ENCODE measurements at regions not wholly inside any gene's neighbourhood (a gene's known extent, or its start where the extent isn't known, plus 50 kb on each side); places are given as distances from the start of the nearest gene placed in this dataset.

GRCh38 chr16:9415545-9415944 lies 324.1 kb downstream of the HAPSTR1 start:
- Histone ChIP-seq H3K27ac (ENCODE audit: insufficient read depth, low read length, poor library complexity, severe bottlenecking) (no peak overlapping the region), H3K27me3 (ENCODE audit: control insufficient read depth, insufficient read depth, low read length) (no peaks in the 10 kb centered on the region), H3K4me1 (ENCODE audit: control insufficient read depth, insufficient read depth, low read length, poor library complexity, severe bottlenecking) (no peaks in the 10 kb centered on the region), H3K4me3 (ENCODE audit: low read depth, low read length) (no peak overlapping the region), H3K9me3 (ENCODE audit: control insufficient read depth in 2 of 2, low read length in 2 of 2) (no peaks in the 10 kb centered on the region), H3K36me3 (ENCODE audit: control insufficient read depth, insufficient read depth, low read length) (no peaks in the 10 kb centered on the region)
- H3K4me3 Mint-ChIP-seq: no peak overlapping the region
- H3K36me3 Mint-ChIP-seq: no peaks in the 10 kb centered on the region
- H3K27ac Mint-ChIP-seq: no peak overlapping the region
- H3K9me3 Mint-ChIP-seq: peaks cover 0 to 13% (median 1%) of the 10 kb centered on the region in 7 donors
- no peaks in the 10 kb centered on the region for H3K27me3 Mint-ChIP-seq
- ATAC-seq (ENCODE audit: low read depth in 2 of 2) (no peak), DNase-seq (no peak)
- H3K4me1 Mint-ChIP-seq: no peaks in the 10 kb centered on the region

- Histone ChIP-seq H3K27ac (ENCODE audit: insufficient read depth, low read length, poor library complexity, severe bottlenecking) (no peak overlapping the region), H3K36me3 (ENCODE audit: control insufficient read depth, insufficient read depth, low read length) (no peaks in the 10 kb centered on the region), H3K27me3 (ENCODE audit: control insufficient read depth, insufficient read depth, low read length) (no peaks in the 10 kb centered on the region), H3K4me1 (ENCODE audit: control insufficient read depth, insufficient read depth, low read length, poor library complexity, severe bottlenecking) (no peaks in the 10 kb centered on the region), H3K9me3 (ENCODE audit: control insufficient read depth in 2 of 2, low read length in 2 of 2) (no peaks in the 10 kb centered on the region), H3K4me3 (ENCODE audit: low read depth, low read length) (no peak overlapping the region)
- no peaks in the 10 kb centered on the region for H3K4me1 Mint-ChIP-seq
- DNase-seq (no peak), ATAC-seq (ENCODE audit: low read depth in 2 of 2) (no peak)
- H3K9me3 Mint-ChIP-seq: peaks cover 0 to 15% (median 1%) of the 10 kb centered on the region in 7 donors
- H3K36me3 Mint-ChIP-seq: no peaks in the 10 kb centered on the region
- H3K4me3 Mint-ChIP-seq: no peak overlapping the region
- peaks cover 4% of the 10 kb centered on the region for H3K27me3 Mint-ChIP-seq
- no peak overlapping the region for H3K27ac Mint-ChIP-seq
Measured at GRCh38 chr16:9417898-9418297, 326.5 kb downstream of the HAPSTR1 start.

GRCh38 chr16:9419161-9419560 lies 327.7 kb downstream of the HAPSTR1 start:
- no peaks in the 10 kb centered on the region for H3K4me1 Mint-ChIP-seq
- no peaks in the 10 kb centered on the region for H3K27me3 ChIP-seq (ENCODE audit: control insufficient read depth, insufficient read depth, low read length)
- no peak for ATAC-seq (ENCODE audit: low read depth in 2 of 2)

GRCh38 chr16:9422762-9423513 lies 331.5 kb downstream of the HAPSTR1 start:
- H3K4me1 Mint-ChIP-seq: no peaks in the 10 kb centered on the region
- H3K9me3 ChIP-seq (ENCODE audit: control insufficient read depth in 2 of 2, low read length in 2 of 2): no peaks in the 10 kb centered on the region
- no peak overlapping the region for H3K27ac ChIP-seq (ENCODE audit: insufficient read depth, low read length, poor library complexity, severe bottlenecking)
- no peaks in the 10 kb centered on the region for H3K27me3 ChIP-seq (ENCODE audit: control insufficient read depth, insufficient read depth, low read length)
- H3K4me1 ChIP-seq (ENCODE audit: control insufficient read depth, insufficient read depth, low read length, poor library complexity, severe bottlenecking): no peaks in the 10 kb centered on the region
- H3K4me3 Mint-ChIP-seq: no peak overlapping the region
- H3K36me3 ChIP-seq (ENCODE audit: control insufficient read depth, insufficient read depth, low read length): no peaks in the 10 kb centered on the region
- DNase-seq (no peak), ATAC-seq (ENCODE audit: low read depth in 2 of 2) (no peak)
- peaks cover 4% of the 10 kb centered on the region for H3K27me3 Mint-ChIP-seq
- H3K4me3 ChIP-seq (ENCODE audit: low read depth, low read length): no peak overlapping the region
- H3K9me3 Mint-ChIP-seq: peaks cover 0 to 10% (median 1%) of the 10 kb centered on the region in 7 donors
- H3K36me3 Mint-ChIP-seq: no peaks in the 10 kb centered on the region
- no peak overlapping the region for H3K27ac Mint-ChIP-seq

More at GRCh38 chr16:9419161-9419560, 327.7 kb downstream of the HAPSTR1 start:
- peaks cover 0 to 15% (median 1%) of the 10 kb centered on the region in 7 donors for H3K9me3 Mint-ChIP-seq
- no peak overlapping the region for H3K4me3 ChIP-seq (ENCODE audit: low read depth, low read length)
- no peak overlapping the region for H3K27ac ChIP-seq (ENCODE audit: insufficient read depth, low read length, poor library complexity, severe bottlenecking)
- no peaks in the 10 kb centered on the region for H3K9me3 ChIP-seq (ENCODE audit: control insufficient read depth in 2 of 2, low read length in 2 of 2)
- DNase-seq: no peak
- H3K4me3 Mint-ChIP-seq: no peak overlapping the region
- peaks cover 4% of the 10 kb centered on the region for H3K27me3 Mint-ChIP-seq
- H3K27ac Mint-ChIP-seq: no peak overlapping the region
- H3K4me1 ChIP-seq (ENCODE audit: control insufficient read depth, insufficient read depth, low read length, poor library complexity, severe bottlenecking): no peaks in the 10 kb centered on the region
- no peaks in the 10 kb centered on the region for H3K36me3 Mint-ChIP-seq
- no peaks in the 10 kb centered on the region for H3K36me3 ChIP-seq (ENCODE audit: control insufficient read depth, insufficient read depth, low read length)

- H3K27ac ChIP-seq (ENCODE audit: insufficient read depth, low read length, poor library complexity, severe bottlenecking): no peak overlapping the region
- no peak for ATAC-seq (ENCODE audit: low read depth in 2 of 2)
- no peaks in the 10 kb centered on the region for H3K36me3 ChIP-seq (ENCODE audit: control insufficient read depth, insufficient read depth, low read length)
- Mint-ChIP-seq H3K36me3 (no peaks in the 10 kb centered on the region), H3K9me3 (peaks cover 0 to 8% (median 0%) of the 10 kb centered on the region in 7 donors), H3K4me1 (no peaks in the 10 kb centered on the region), H3K4me3 (no peak overlapping the region), H3K27me3 (peaks cover 4% of the 10 kb centered on the region), H3K27ac (no peak overlapping the region)
- H3K4me3 ChIP-seq (ENCODE audit: low read depth, low read length): no peak overlapping the region
- DNase-seq: no peak
- no peaks in the 10 kb centered on the region for H3K27me3 ChIP-seq (ENCODE audit: control insufficient read depth, insufficient read depth, low read length)
- no peaks in the 10 kb centered on the region for H3K4me1 ChIP-seq (ENCODE audit: control insufficient read depth, insufficient read depth, low read length, poor library complexity, severe bottlenecking)
- H3K9me3 ChIP-seq (ENCODE audit: control insufficient read depth in 2 of 2, low read length in 2 of 2): no peaks in the 10 kb centered on the region
Measured at GRCh38 chr16:9425236-9425635, 333.8 kb downstream of the HAPSTR1 start.

GRCh38 chr16:9428355-9429005 lies 337.0 kb downstream of the HAPSTR1 start:
- no peaks in the 10 kb centered on the region for H3K36me3 Mint-ChIP-seq
- no peak for DNase-seq

GRCh38 chr16:9429646-9430330 lies 338.3 kb downstream of the HAPSTR1 start:
- no peaks in the 10 kb centered on the region for H3K27me3 ChIP-seq (ENCODE audit: control insufficient read depth, insufficient read depth, low read length)
- no peak overlapping the region for H3K4me3 ChIP-seq (ENCODE audit: low read depth, low read length)
- H3K36me3 ChIP-seq (ENCODE audit: control insufficient read depth, insufficient read depth, low read length): no peaks in the 10 kb centered on the region
- Mint-ChIP-seq H3K27ac (no peak overlapping the region), H3K4me1 (no peaks in the 10 kb centered on the region), H3K9me3 (peaks cover 0 to 4% (median 2%) of the 10 kb centered on the region in 7 donors), H3K4me3 (no peak overlapping the region), H3K36me3 (no peaks in the 10 kb centered on the region), H3K27me3 (no peaks in the 10 kb centered on the region)
- H3K27ac ChIP-seq (ENCODE audit: insufficient read depth, low read length, poor library complexity, severe bottlenecking): no peak overlapping the region
- no peak for ATAC-seq (ENCODE audit: low read depth in 2 of 2)
- no peaks in the 10 kb centered on the region for H3K9me3 ChIP-seq (ENCODE audit: control insufficient read depth in 2 of 2, low read length in 2 of 2)
- H3K4me1 ChIP-seq (ENCODE audit: control insufficient read depth, insufficient read depth, low read length, poor library complexity, severe bottlenecking): no peaks in the 10 kb centered on the region
- no peak for DNase-seq

More at GRCh38 chr16:9428355-9429005, 337.0 kb downstream of the HAPSTR1 start:
- Histone ChIP-seq H3K4me3 (ENCODE audit: low read depth, low read length) (no peak overlapping the region), H3K27ac (ENCODE audit: insufficient read depth, low read length, poor library complexity, severe bottlenecking) (no peak overlapping the region), H3K27me3 (ENCODE audit: control insufficient read depth, insufficient read depth, low read length) (no peaks in the 10 kb centered on the region), H3K36me3 (ENCODE audit: control insufficient read depth, insufficient read depth, low read length) (no peaks in the 10 kb centered on the region), H3K9me3 (ENCODE audit: control insufficient read depth in 2 of 2, low read length in 2 of 2) (no peaks in the 10 kb centered on the region), H3K4me1 (ENCODE audit: control insufficient read depth, insufficient read depth, low read length, poor library complexity, severe bottlenecking) (no peaks in the 10 kb centered on the region)
- ATAC-seq (ENCODE audit: low read depth in 2 of 2): no peak
- H3K9me3 Mint-ChIP-seq: peaks cover 0 to 6% (median 2%) of the 10 kb centered on the region in 7 donors
- H3K4me3 Mint-ChIP-seq: no peak overlapping the region
- no peaks in the 10 kb centered on the region for H3K27me3 Mint-ChIP-seq
- H3K27ac Mint-ChIP-seq: no peak overlapping the region
- H3K4me1 Mint-ChIP-seq: no peaks in the 10 kb centered on the region
